Transverse colon (tissue), 3 donors: ENCODE measurements at regions not wholly inside any gene's neighbourhood (a gene's known extent, or its start where the extent isn't known, plus 50 kb on each side); places are given as distances from the start of the nearest gene placed in this dataset.
"Not testable (repeated sequence)": the region's sequence is repeated elsewhere in the genome, so short reads cannot be mapped to it uniquely, and the experiment has no call there.

Source experiments
- CTCF ChIP-seq, 5 experiments: fragments of 200-600 bp in 3 of 5; fragments of 450-650 bp in 2 of 5; sonication (generic) in 3 of 5; IDR thresholded peaks; 1 replicate in 2 of 5; 2 replicates in 3 of 5; pipeline ENCODE4 v1.5.1; 2016 to 2017; ENCODE audit warnings: antibody characterized with exemption in 5 of 5, inconsistent platforms in 3 of 5, mild to moderate bottlenecking in 2 of 5, moderate library complexity in 1 of 5
- POLR2A ChIP-seq: fragments of 450-650 bp; IDR thresholded peaks from one replicate; pipeline ENCODE4 v1.6.1; 2016; ENCODE audit warnings: antibody characterized with exemption, mild to moderate bottlenecking, moderate library complexity

DNA sequence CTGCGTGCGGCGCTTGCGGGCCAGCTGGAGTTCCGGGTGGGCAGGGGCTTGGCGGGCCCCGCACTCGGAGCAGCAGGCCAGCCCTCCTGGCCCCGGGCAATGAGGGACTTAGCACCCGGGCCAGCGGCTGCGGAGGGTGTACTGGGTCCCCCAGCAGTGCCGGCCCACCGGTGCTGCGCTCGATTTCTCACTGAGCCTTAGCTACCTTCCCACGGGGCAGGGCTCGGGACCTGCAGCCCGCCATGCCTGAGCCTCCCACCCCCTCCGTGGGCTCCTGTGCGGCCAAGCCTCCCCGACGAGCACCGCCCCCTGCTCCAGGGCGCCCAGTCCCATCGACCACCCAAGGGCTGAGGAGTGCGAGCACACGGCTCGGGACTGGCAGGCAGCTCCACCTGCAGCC is 916.9 kb downstream of the C4orf33 start:
- TF ChIP-seq CTCF (IDR thresholded peaks at IDR 0.05); POLR2A: not testable (repeated sequence)
